ENCODE measurements at regions not wholly inside any gene's neighbourhood (a gene's known extent, or its start where the extent isn't known, plus 50 kb on each side); places are given as distances from the start of the nearest gene placed in this dataset.

DNA sequence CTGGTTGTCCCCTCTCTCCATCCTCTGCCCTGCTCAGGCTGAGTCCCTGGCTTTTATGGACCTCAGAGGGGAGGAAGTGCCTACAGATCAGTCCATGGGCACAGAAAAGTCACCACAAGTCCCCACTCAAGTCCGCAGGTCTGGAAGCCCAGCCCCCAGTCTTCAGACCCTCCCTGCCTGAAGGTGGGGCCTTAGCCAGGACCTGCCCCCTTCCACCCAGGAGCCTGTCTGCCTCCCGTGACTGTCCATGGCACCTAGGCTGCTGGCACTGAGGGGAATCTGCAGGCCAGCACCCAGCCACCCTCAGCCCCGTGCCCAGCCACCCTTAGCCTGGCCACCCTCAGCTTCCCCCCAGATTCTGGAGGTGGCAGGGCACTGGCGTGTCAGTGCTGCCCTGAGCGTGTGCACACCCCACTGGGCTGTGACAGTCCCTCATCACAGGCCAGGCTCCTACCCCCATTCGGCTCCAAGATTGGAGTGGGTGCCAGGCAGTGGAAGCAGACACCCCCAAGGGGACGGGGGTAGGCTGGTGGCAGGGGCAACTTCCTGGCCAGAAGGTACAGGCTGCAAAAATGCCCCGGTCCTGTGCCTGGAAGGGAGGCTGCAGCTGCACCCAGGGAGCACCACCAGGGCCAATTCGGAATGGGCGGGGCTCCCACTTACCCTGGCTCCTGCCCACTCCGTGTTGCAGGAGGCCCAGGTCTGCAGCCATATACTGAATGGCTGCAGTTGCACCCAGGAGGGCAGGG, 154.7 kb upstream of the RMP24 start:
- TF ChIP-seq ZSCAN20 (CRISPR knock-in tag; IDR thresholded peaks at IDR 0.05) (no peak), CEBPB (IDR thresholded peaks at IDR 0.05) (no peak), POLR2A (IDR thresholded peaks at IDR 0.05; ENCODE audit: low read length) (no peak), SMC3 (IDR thresholded peaks at IDR 0.05) (no peak), CHD2 (IDR thresholded peaks at IDR 0.05; ENCODE audit: low read length, partially characterized antibody) (no peak), EP300 (IDR thresholded peaks at IDR 0.05) (no peak), NFE2L2 (conservative IDR thresholded peaks at IDR 0.05; ENCODE audit: low read length) (no peak)
- TF ChIP-seq, protein P1, sequence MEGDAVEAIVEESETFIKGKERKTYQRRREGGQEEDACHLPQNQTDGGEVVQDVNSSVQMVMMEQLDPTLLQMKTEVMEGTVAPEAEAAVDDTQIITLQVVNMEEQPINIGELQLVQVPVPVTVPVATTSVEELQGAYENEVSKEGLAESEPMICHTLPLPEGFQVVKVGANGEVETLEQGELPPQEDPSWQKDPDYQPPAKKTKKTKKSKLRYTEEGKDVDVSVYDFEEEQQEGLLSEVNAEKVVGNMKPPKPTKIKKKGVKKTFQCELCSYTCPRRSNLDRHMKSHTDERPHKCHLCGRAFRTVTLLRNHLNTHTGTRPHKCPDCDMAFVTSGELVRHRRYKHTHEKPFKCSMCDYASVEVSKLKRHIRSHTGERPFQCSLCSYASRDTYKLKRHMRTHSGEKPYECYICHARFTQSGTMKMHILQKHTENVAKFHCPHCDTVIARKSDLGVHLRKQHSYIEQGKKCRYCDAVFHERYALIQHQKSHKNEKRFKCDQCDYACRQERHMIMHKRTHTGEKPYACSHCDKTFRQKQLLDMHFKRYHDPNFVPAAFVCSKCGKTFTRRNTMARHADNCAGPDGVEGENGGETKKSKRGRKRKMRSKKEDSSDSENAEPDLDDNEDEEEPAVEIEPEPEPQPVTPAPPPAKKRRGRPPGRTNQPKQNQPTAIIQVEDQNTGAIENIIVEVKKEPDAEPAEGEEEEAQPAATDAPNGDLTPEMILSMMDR (IDR thresholded peaks at IDR 0.05) = no peak
- TF ChIP-seq, protein P2, sequence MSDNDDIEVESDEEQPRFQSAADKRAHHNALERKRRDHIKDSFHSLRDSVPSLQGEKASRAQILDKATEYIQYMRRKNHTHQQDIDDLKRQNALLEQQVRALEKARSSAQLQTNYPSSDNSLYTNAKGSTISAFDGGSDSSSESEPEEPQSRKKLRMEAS (IDR thresholded peaks at IDR 0.05) = no peak
- TF ChIP-seq, protein P3, sequence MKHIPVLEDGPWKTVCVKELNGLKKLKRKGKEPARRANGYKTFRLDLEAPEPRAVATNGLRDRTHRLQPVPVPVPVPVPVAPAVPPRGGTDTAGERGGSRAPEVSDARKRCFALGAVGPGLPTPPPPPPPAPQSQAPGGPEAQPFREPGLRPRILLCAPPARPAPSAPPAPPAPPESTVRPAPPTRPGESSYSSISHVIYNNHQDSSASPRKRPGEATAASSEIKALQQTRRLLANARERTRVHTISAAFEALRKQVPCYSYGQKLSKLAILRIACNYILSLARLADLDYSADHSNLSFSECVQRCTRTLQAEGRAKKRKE (CRISPR knock-in tag; IDR thresholded peaks at IDR 0.05; ENCODE audit: low read depth) = no peak
